ENCODE measurements at regions not wholly inside any gene's neighbourhood (a gene's known extent, or its start where the extent isn't known, plus 50 kb on each side); places are given as distances from the start of the nearest gene placed in this dataset.
A peak's percentile ranks its signal among the peaks of the same experiment; 100 is the strongest.

- H3K4me1 Mint-ChIP-seq (ENCODE audit: insufficient read depth, unreplicated experiment), result peaks cover 6% of the 10 kb centered on the region
- BruUV-seq (replicated peaks), result no TSS peak
- peaks cover 5% of the 10 kb centered on the region for H3K36me3 Mint-ChIP-seq (ENCODE audit: insufficient read depth, unreplicated experiment)
- TF ChIP-seq CTCF (IDR thresholded peaks at IDR 0.05; ENCODE audit: unreplicated experiment), result no peak
- DNase-seq (ENCODE audit: unreplicated experiment), result no peak
- no peak overlapping the region for H3K4me3 Mint-ChIP-seq (ENCODE audit: unreplicated experiment)
- CTCF ChIA-PET, result no interaction called here
- intact Hi-C loops (cut with micrococcal nuclease), result no loop called here
- H3K27me3 Mint-ChIP-seq (ENCODE audit: insufficient read depth, unreplicated experiment), result no peaks in the 10 kb centered on the region
- POLR2A ChIA-PET, result no interaction called here
- H3K27ac Mint-ChIP-seq (ENCODE audit: low read depth, unreplicated experiment), result no peak overlapping the region
- no peaks in the 10 kb centered on the region for H3K9me3 Mint-ChIP-seq (ENCODE audit: unreplicated experiment)
Observed at GRCh38 chr3:180138871-180139270, 102.1 kb upstream of the PEX5L start.

GRCh38 chr3:180142041-180142440 is 105.3 kb upstream of the PEX5L start:
- Mint-ChIP-seq H3K4me1 (ENCODE audit: insufficient read depth, unreplicated experiment) (peaks cover 6% of the 10 kb centered on the region), H3K4me3 (ENCODE audit: unreplicated experiment) (no peak overlapping the region), H3K9me3 (ENCODE audit: unreplicated experiment) (no peaks in the 10 kb centered on the region), H3K36me3 (ENCODE audit: insufficient read depth, unreplicated experiment) (peaks cover 5% of the 10 kb centered on the region), H3K27ac (ENCODE audit: low read depth, unreplicated experiment) (peak overlapping the region; percentile 61), H3K27me3 (ENCODE audit: insufficient read depth, unreplicated experiment) (no peaks in the 10 kb centered on the region)
- intact Hi-C loops (cut with micrococcal nuclease), result no loop called here
- TF ChIP-seq CTCF (IDR thresholded peaks at IDR 0.05; ENCODE audit: unreplicated experiment), result no peak
- ChIA-PET POLR2A (no interaction called here), CTCF (no interaction called here)
- BruUV-seq (replicated peaks), result no TSS peak
- DNase-seq (ENCODE audit: unreplicated experiment), result peak; percentile 33

GRCh38 chr3:180142472-180142871 is 105.7 kb upstream of the PEX5L start:
- H3K27me3 Mint-ChIP-seq (ENCODE audit: insufficient read depth, unreplicated experiment), result no peaks in the 10 kb centered on the region
- CTCF ChIA-PET, result no interaction called here
- H3K4me1 Mint-ChIP-seq (ENCODE audit: insufficient read depth, unreplicated experiment), result peaks cover 6% of the 10 kb centered on the region
- no TSS peak for BruUV-seq (replicated peaks)
- POLR2A ChIA-PET, result interaction anchor here (1.0 kb wide), 1 partner anchor 460 kb away, joined by 3 read pairs; no protein-coding TSS in a partner anchor
- intact Hi-C loops (cut with micrococcal nuclease), result no loop called here
- no peaks in the 10 kb centered on the region for H3K9me3 Mint-ChIP-seq (ENCODE audit: unreplicated experiment)
- TF ChIP-seq CTCF (IDR thresholded peaks at IDR 0.05; ENCODE audit: unreplicated experiment), result no peak
- no peak overlapping the region for H3K4me3 Mint-ChIP-seq (ENCODE audit: unreplicated experiment)
- DNase-seq (ENCODE audit: unreplicated experiment), result no peak
- H3K36me3 Mint-ChIP-seq (ENCODE audit: insufficient read depth, unreplicated experiment), result peaks cover 5% of the 10 kb centered on the region
- peak overlapping the region; percentile 61 for H3K27ac Mint-ChIP-seq (ENCODE audit: low read depth, unreplicated experiment)

GRCh38 chr3:180161770-180162169 is 125.0 kb upstream of the PEX5L start:
- no peaks in the 10 kb centered on the region for H3K9me3 Mint-ChIP-seq (ENCODE audit: unreplicated experiment)
- DNase-seq (ENCODE audit: unreplicated experiment), result no peak
- no peaks in the 10 kb centered on the region for H3K27me3 Mint-ChIP-seq (ENCODE audit: insufficient read depth, unreplicated experiment)
- no peak for TF ChIP-seq CTCF (IDR thresholded peaks at IDR 0.05; ENCODE audit: unreplicated experiment)
- no peaks in the 10 kb centered on the region for H3K4me1 Mint-ChIP-seq (ENCODE audit: insufficient read depth, unreplicated experiment)
- BruUV-seq (replicated peaks), result no TSS peak
- ChIA-PET CTCF (no interaction called here), POLR2A (interaction anchor here (0.9 kb wide), 1 partner anchor 51 kb away, joined by 3 read pairs; no protein-coding TSS in a partner anchor)
- no peaks in the 10 kb centered on the region for H3K36me3 Mint-ChIP-seq (ENCODE audit: insufficient read depth, unreplicated experiment)
- intact Hi-C loops (cut with micrococcal nuclease), result no loop called here
- H3K27ac Mint-ChIP-seq (ENCODE audit: low read depth, unreplicated experiment), result no peak overlapping the region
- H3K4me3 Mint-ChIP-seq (ENCODE audit: unreplicated experiment), result no peak overlapping the region

All from MCF 10A (cell line).